ENCODE measurements at regions not wholly inside any gene's neighbourhood (a gene's known extent, or its start where the extent isn't known, plus 50 kb on each side); places are given as distances from the start of the nearest gene placed in this dataset.
"Not testable (repeated sequence)": the region's sequence is repeated elsewhere in the genome, so short reads cannot be mapped to it uniquely, and the experiment has no call there.

- not testable (repeated sequence) for TF ChIP-seq HDGF (IDR thresholded peaks at IDR 0.05; ENCODE audit: borderline replicate concordance); PKNOX1 (IDR thresholded peaks at IDR 0.05); FOXA1 (IDR thresholded peaks at IDR 0.05); SUZ12 (IDR thresholded peaks at IDR 0.05); FOXM1 (IDR thresholded peaks at IDR 0.05; ENCODE audit: borderline replicate concordance); NFRKB (IDR thresholded peaks at IDR 0.05); ELF4 (IDR thresholded peaks at IDR 0.05)
These were observed 60.4 kb downstream of the SIPA1L2 start for GRCh38 chr1:232569554-232569921.
